K562 (cell line): ENCODE measurements at regions not wholly inside any gene's neighbourhood (a gene's known extent, or its start where the extent isn't known, plus 50 kb on each side); places are given as distances from the start of the nearest gene placed in this dataset.

Experiments used
- ATAC-seq: fragments of 200-7000 bp; cut with Tn5 transposase; 3 replicates; pipeline ENCODE4 v1.9.1; 2020; ENCODE audit warnings: moderate library complexity
- BruUV-seq: library from RNA; stranded (reverse); fragments of 400-500 nt; replicated peaks from 2 replicates; lab custom pipeline; 2021; lab: Mats Ljungman, UMichigan
- CTCF ChIA-PET: fragments of 300-600 bp; formaldehyde crosslinking; extraction: SDS; loops from one replicate; lab custom pipeline; 2021; ENCODE audit warnings: low intra/inter-chr PET ratio; lab: Yijun Ruan, JAX
- POLR2A ChIA-PET: fragments of 300-600, 350-650 bp; sonication (Branson Sonifier 250); formaldehyde crosslinking; extraction: SDS; loops from one replicate; lab custom pipeline; 2021; ENCODE audit warnings: antibody characterized with exemption, inconsistent platforms; lab: Yijun Ruan, JAX
- DNase-seq, 4 experiments: peaks; one replicate each; pipeline versions ENCODE4 v3.0.0 to v3.0.0-alpha.2; 2011 to 2018; ENCODE audit warnings: low spot score in 3 of 4, mixed read lengths in 3 of 4; ENCODE audit errors: extremely low read depth in 1 of 4
- FAIRE-seq: peaks from 2 replicates; lab custom pipeline; 2011; peaks lifted over from hg19 to GRCh38; lab: Jason Lieb, UNC
- H2AFZ ChIP-seq: 2 replicates; pipeline ENCODE4 v1.6.0; 2011; ENCODE audit warnings: low read depth, low read length, control low read depth, inconsistent platforms
- H3K27ac ChIP-seq: fragments of 200-600 bp; 3 replicates; pipeline ENCODE4 v1.8.0; 2011; ENCODE audit warnings: low read depth, mild to moderate bottlenecking, control low read depth, inconsistent platforms, low read length, moderate library complexity, mixed read lengths; ENCODE audit errors: extremely low read depth
- H3K27me3 ChIP-seq, 2 experiments: fragments of 300-600 bp in 1 of 2; 2 replicates in 1 of 2; 3 replicates in 1 of 2; pipeline versions ENCODE4 v1.6.0 to v1.8.0; 2011; ENCODE audit warnings: inconsistent platforms in 2 of 2, low read length in 2 of 2, mild to moderate bottlenecking in 1 of 2, mixed read lengths in 1 of 2, moderate library complexity in 1 of 2; ENCODE audit not compliant: control insufficient read depth in 2 of 2, insufficient read depth in 2 of 2
- H3K36me3 ChIP-seq: fragments of 300-600 bp; 3 replicates; pipeline ENCODE4 v1.8.0; 2011; ENCODE audit warnings: mild to moderate bottlenecking, low read length, inconsistent platforms; ENCODE audit not compliant: control insufficient read depth, insufficient read depth
- H3K4me1 ChIP-seq, 2 experiments: fragments of 200-600 bp in 1 of 2; replicated peaks in 1 of 2; 2 replicates in 1 of 2; 3 replicates in 1 of 2; pipeline versions ENCODE4 v1.5.1 to v1.8.0; 2011; ENCODE audit warnings: inconsistent platforms in 2 of 2, low read length in 2 of 2, mild to moderate bottlenecking in 1 of 2, mixed read lengths in 1 of 2, moderate library complexity in 1 of 2; ENCODE audit not compliant: control insufficient read depth in 2 of 2, insufficient read depth in 2 of 2
- H3K4me2 ChIP-seq: 2 replicates; pipeline ENCODE4 v1.6.1; 2011; ENCODE audit warnings: low read length, control low read depth, inconsistent platforms, mixed read lengths; ENCODE audit not compliant: insufficient read depth
- H3K4me3 ChIP-seq: fragments of 200-600 bp; sonication (generic), shearing (Covaris generic); 2 replicates; pipeline ENCODE4 v1.5.1; 2016; ENCODE audit warnings: control low read depth, inconsistent platforms
- H3K79me2 ChIP-seq: fragments of 200-600 bp; 3 replicates; pipeline ENCODE4 v1.8.0; 2011; ENCODE audit warnings: low read length, inconsistent platforms; ENCODE audit not compliant: control insufficient read depth, insufficient read depth
- H3K9ac ChIP-seq, 2 experiments: 2 replicates each; pipeline versions ENCODE4 v1.6.0 to v1.6.1; 2011; ENCODE audit warnings: low read depth in 2 of 2, low read length in 2 of 2, control low read depth in 1 of 2, inconsistent platforms in 1 of 2, mild to moderate bottlenecking in 1 of 2, mixed read lengths in 1 of 2; ENCODE audit not compliant: insufficient read depth in 1 of 2
- H3K9me1 ChIP-seq: one replicate; pipeline ENCODE4 v1.6.0; 2011; ENCODE audit warnings: inconsistent platforms, mild to moderate bottlenecking, low read length, moderate library complexity; ENCODE audit not compliant: control insufficient read depth, insufficient read depth
- H3K9me3 ChIP-seq: replicated peaks from 2 replicates; pipeline ENCODE4 v1.5.1; 2011; ENCODE audit warnings: low read depth, low read length, inconsistent platforms; ENCODE audit not compliant: control insufficient read depth, insufficient read depth
- H4K20me1 ChIP-seq: replicated peaks from 2 replicates; pipeline ENCODE4 v1.6.1; 2011; ENCODE audit warnings: low read length, inconsistent platforms, mixed read lengths; ENCODE audit not compliant: control insufficient read depth, insufficient read depth
- BHLHE40 ChIP-seq: IDR thresholded peaks from 2 replicates; pipeline ENCODE4 v1.6.1; 2011; ENCODE audit warnings: low read length, improper control_type of control experiment
- BRF1 ChIP-seq: IDR thresholded peaks from 3 replicates; pipeline ENCODE4 v1.6.1; 2011; ENCODE audit warnings: borderline replicate concordance, mild to moderate bottlenecking; ENCODE audit not compliant: insufficient read length; ENCODE audit errors: extremely low read depth
- CEBPB ChIP-seq: fragments of 450-650 bp; IDR thresholded peaks from 2 replicates; pipeline ENCODE4 v1.6.1; 2016; ENCODE audit warnings: missing genetic modification characterization, missing compliant biosample characterization
- E4F1 ChIP-seq: fragments of 250-450 bp; sonication (Bioruptor Pico); IDR thresholded peaks from 2 replicates; pipeline ENCODE4 v1.5.0; 2021; ENCODE audit warnings: mild to moderate bottlenecking, borderline replicate concordance
- EGR1 ChIP-seq: fragments of 450-650 bp; conservative IDR thresholded peaks from 2 replicates; pipeline ENCODE4 v1.6.1; 2017; ENCODE audit warnings: mild to moderate bottlenecking
- HIVEP1 ChIP-seq: fragments of 250-450 bp; sonication (Bioruptor Pico); IDR thresholded peaks from 2 replicates; pipeline ENCODE4 v1.4.0; 2020; ENCODE audit warnings: mild to moderate bottlenecking
- HOXB6 ChIP-seq: fragments of 250-450 bp; sonication (Bioruptor Pico); IDR thresholded peaks from 2 replicates; pipeline ENCODE4 v1.5.1; 2022; ENCODE audit warnings: mild to moderate bottlenecking, borderline replicate concordance
- ILF3 ChIP-seq: fragments of 450-650 bp; IDR thresholded peaks from 2 replicates; pipeline ENCODE4 v1.6.1; 2018; ENCODE audit warnings: antibody characterized with exemption, mild to moderate bottlenecking, moderate library complexity, borderline replicate concordance
- MECOM ChIP-seq: fragments of 250-450 bp; sonication (Bioruptor Pico); IDR thresholded peaks from 2 replicates; pipeline ENCODE4 v1.8.0; 2022; ENCODE audit warnings: inconsistent platforms
- MIER1 ChIP-seq: fragments of 450-650 bp; IDR thresholded peaks from 2 replicates; pipeline ENCODE4 v1.6.1; 2016; ENCODE audit warnings: antibody characterized with exemption, mild to moderate bottlenecking, low read depth
- PATZ1 ChIP-seq: fragments of 250-450 bp; sonication (Bioruptor Pico); IDR thresholded peaks from 2 replicates; pipeline ENCODE4 v1.5.0; 2020; ENCODE audit warnings: mild to moderate bottlenecking, borderline replicate concordance
- SMAD2 ChIP-seq: fragments of 150-350 bp; IDR thresholded peaks from 2 replicates; pipeline ENCODE4 v1.6.1; 2014; ENCODE audit warnings: low read depth, mild to moderate bottlenecking, low read length
- SP2 ChIP-seq: IDR thresholded peaks from 2 replicates; pipeline ENCODE4 v1.6.1; 2011; ENCODE audit warnings: mild to moderate bottlenecking, low read depth, low read length, moderate library complexity; ENCODE audit not compliant: poor library complexity, severe bottlenecking; ENCODE audit errors: extremely low read depth
- TARDBP ChIP-seq: fragments of 450-650 bp; IDR thresholded peaks from 2 replicates; pipeline ENCODE4 v1.6.1; 2016
- TFAP4 ChIP-seq: sonication (generic); formaldehyde crosslinking; IDR thresholded peaks from 2 replicates; pipeline ENCODE4 v1.8.0; 2022; ENCODE audit warnings: missing genetic modification reagents, mild to moderate bottlenecking, moderate library complexity, borderline replicate concordance
- ZBTB49 ChIP-seq: sonication (generic); formaldehyde crosslinking; IDR thresholded peaks from 2 replicates; pipeline ENCODE4 v1.8.0; 2022; ENCODE audit warnings: missing genetic modification reagents, mild to moderate bottlenecking, borderline replicate concordance
- WGBS: fragments of 100-300 bp; shearing (Covaris generic); methylation state at CpG from one replicate; pipeline ENCODE4 v1.1.6; 2016; ENCODE audit warnings: low coverage, mixed read lengths; ENCODE audit not compliant: insufficient coverage; ENCODE audit errors: missing lambda C conversion rate; 5-methylcytosine and 5-hydroxymethylcytosine counted together
- in situ Hi-C: fragments of 300-500 bp; cut with MboI; formaldehyde crosslinking; loops from 4 replicates; pipeline ENCODE4 v1.15.0; 2018; ENCODE audit warnings: inconsistent platforms, mixed read lengths
- intact Hi-C: fragments of 100-400 bp; cut with micrococcal nuclease; formaldehyde crosslinking; loops from 2 replicates; pipeline ENCODE4 v1.14.2; 2022

- H4K20me1 ChIP-seq: no peaks in the 10 kb centered on the region
- H3K9me3 ChIP-seq: peaks cover 2% of the 10 kb centered on the region
- TF ChIP-seq TFAP4 (CRISPR knock-in tag) (no peak), MECOM (CRISPR knock-in tag) (no peak), ZBTB49 (CRISPR knock-in tag) (no peak), BHLHE40 (no peak), TARDBP (no peak), MIER1 (no peak), E4F1 (no peak), HOXB6 (CRISPR knock-in tag) (no peak), EGR1 (no peak), HIVEP1 (CRISPR knock-in tag) (no peak), SP2 (no peak), SMAD2 (no peak), ILF3 (no peak), BRF1 (no peak), PATZ1 (CRISPR knock-in tag) (no peak), CEBPB (no peak)
- no peak overlapping the region for H3K27ac ChIP-seq
- ChIA-PET CTCF (no interaction called here), POLR2A (no interaction called here)
- H3K27me3 ChIP-seq: no peaks in the 10 kb centered on the region
- no peak overlapping the region for H3K4me3 ChIP-seq
- WGBS: 0% methylated on average over 4 of the region's 4 CpGs
- DNase-seq (no peak), FAIRE-seq (no peak), ATAC-seq (no peak)
- no peaks in the 10 kb centered on the region for H3K9me1 ChIP-seq
- H3K4me1 ChIP-seq: no peaks in the 10 kb centered on the region
- no peak overlapping the region for H2AFZ ChIP-seq
- no peaks in the 10 kb centered on the region for H3K36me3 ChIP-seq
- H3K79me2 ChIP-seq: no peaks in the 10 kb centered on the region
- H3K4me2 ChIP-seq: no peak overlapping the region
- intact Hi-C loops (no loop called here), in situ Hi-C loops (no loop called here)
- no TSS peak for BruUV-seq
- H3K9ac ChIP-seq: no peak overlapping the region
Observed at GRCh38 chr1:177775924-177776323, 193.9 kb downstream of the SEC16B start.
